Endometrium (tissue), 2 donors: ENCODE measurements at regions not wholly inside any gene's neighbourhood (a gene's known extent, or its start where the extent isn't known, plus 50 kb on each side); places are given as distances from the start of the nearest gene placed in this dataset.

Experiments
- FAIRE-seq: peaks from 2 replicates; lab custom pipeline; 2012; peaks lifted over from hg19 to GRCh38; lab: Jason Lieb, UNC
- donor health status: control.
- donor health status: control.

DNA sequence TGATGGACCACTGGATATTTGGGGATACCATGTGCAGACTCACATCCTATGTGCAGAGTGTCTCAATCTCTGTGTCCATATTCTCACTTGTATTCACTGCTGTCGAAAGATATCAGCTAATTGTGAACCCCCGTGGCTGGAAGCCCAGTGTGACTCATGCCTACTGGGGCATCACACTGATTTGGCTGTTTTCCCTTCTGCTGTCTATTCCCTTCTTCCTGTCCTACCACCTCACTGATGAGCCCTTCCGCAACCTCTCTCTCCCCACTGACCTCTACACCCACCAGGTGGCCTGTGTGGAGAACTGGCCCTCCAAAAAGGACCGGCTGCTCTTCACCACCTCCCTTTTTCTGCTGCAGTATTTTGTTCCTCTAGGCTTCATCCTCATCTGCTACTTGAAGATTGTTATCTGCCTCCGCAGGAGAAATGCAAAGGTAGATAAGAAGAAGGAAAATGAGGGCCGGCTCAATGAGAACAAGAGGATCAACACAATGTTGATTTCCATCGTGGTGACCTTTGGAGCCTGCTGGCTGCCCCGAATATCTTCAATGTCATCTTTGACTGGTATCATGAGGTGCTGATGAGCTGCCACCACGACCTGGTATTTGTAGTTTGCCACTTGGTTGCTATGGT is 54.5 kb upstream of the HNRNPA0 start:
- FAIRE-seq = no peak

GRCh38 chr5:137815202-137815990 is 52.3 kb upstream of the MYOT start:
- peak; percentile 39 for FAIRE-seq
